ENCODE measurements at regions not wholly inside any gene's neighbourhood (a gene's known extent, or its start where the extent isn't known, plus 50 kb on each side); places are given as distances from the start of the nearest gene placed in this dataset.

DNA sequence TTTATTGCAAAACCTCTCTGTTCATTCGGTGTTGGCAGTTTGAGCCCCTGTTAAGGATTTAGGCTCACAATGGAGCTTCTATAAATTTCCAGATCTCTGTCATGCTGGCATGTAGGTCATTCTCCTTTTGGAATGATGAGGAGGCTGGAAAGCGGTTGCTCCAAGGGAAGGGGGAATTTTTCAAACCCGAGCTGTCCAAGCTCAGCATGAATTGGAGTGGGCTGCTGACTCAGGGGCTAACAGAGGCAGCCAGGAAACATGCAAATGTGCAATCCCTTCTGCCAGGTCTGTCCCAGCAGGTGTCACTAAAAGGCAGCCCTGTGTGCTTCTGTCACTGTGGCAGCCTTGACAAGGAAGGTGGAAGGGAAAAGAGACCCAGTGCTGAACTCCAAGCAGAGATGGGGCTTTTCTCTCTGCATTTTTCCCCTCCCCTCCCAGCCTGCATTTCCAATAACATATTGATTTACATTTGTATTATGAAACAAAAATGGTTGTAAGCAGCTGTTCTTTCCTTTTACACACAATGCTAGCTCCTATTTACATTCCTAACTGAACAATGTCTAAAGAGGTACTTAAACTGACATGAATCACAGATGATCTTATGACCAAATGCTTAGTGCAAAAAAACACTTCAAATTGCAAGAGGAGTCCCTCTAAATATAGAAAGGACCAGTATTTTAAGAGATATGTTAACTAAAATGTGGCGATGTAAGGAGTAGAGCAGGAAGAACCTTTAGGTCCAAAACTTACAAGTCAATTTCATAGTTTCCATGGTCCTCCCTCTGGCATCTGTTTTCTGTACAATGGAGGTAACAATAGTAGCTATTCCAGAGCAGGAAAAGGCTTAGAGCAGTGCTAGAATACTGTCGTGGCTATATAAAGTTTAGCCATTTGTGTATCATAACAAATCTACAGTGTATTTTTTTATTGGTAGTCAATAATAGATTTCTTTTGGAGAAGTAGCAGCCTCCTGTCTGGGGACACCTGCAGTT lies 84.5 kb upstream of the ATP10A start:
- no peak for DNase-seq

DNA sequence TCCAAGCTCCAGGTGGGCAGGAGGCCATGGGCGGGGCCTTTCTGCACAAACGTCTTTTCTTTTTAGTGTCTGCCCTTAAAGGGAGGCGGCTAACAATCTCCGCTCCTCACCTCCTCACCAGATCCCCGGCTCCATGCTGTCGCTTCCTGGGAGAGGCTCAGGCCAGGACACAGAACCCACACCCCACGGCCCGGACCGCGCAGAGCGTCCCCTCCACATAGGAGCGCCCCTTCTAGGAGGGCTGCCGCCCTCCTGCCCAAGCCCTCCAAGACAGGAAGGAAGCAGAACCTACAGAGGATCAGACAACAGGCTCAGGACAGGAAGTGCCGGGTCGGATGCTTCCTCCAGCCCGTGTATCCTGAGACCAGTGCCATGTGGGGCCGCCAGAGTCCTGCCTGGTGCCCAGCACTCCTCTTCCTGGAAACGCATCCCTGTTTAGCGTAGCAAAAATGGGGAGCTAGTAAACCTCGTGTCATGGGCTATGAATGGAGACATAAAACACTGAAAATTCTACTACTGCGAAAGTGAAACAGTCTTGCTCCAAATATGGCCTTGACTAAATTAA lies 83.2 kb upstream of the ATP10A start:
- no peak for DNase-seq

DNA sequence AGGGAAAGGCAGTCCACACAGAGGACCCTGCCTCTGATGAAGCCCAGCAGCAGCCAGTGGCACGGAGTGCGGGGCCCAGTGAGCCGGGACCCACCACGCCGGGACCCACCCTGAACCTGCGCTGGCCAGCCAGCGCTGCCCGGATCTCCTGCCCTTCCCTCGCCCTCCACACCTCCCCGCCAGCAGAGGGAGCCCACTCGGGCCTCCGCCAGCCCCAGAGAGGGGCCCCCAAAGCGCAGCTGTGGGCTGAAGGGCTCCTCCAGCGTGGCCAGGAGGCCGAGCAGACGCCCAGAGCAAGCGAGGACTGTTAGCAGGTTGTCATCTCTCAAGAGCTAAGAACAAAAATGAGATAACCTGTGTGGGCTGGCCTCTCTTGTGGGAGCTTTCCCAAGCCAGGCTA lies 81.3 kb upstream of the ATP10A start:
- no peak for DNase-seq

DNA sequence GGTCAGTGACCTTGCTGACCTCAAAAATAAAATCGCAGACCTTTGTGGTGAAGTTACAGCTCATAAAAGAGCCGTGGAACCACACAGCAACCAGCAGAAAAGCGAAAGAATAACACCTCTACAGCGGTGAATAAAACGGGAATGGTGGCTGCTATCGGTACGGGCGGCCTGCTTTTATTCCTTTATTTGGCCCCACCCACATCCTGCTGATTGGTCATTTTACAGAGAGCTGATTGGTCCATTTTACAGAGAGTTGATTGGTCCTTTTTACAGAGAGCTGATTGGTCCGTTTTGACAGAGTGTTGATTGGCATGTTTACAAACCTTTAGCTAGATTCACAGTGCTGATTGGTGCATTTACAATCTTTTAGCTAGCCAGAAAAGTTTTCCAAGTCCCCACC lies 80.7 kb upstream of the ATP10A start:
- no peak for DNase-seq

DNA sequence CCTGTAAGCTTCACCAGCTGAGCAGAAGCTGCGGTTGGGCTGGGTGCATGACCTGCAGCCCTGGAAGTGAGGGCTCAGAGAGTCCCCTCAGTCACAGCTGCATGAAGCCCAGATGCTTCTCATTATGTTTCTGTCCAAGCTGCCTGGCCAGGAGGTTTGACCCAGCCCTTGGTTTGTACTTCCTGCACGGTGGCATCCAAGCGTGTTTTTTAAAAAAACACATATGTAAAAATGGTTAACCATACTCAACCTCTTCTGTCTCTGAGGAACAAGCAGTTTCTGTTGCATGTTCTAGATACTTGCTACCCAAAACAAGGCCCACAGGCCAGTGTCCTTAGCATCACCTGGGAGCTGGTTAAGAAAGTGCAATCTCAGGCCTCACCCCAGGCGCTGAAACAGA lies 76.0 kb upstream of the ATP10A start:
- no peak for DNase-seq

DNA sequence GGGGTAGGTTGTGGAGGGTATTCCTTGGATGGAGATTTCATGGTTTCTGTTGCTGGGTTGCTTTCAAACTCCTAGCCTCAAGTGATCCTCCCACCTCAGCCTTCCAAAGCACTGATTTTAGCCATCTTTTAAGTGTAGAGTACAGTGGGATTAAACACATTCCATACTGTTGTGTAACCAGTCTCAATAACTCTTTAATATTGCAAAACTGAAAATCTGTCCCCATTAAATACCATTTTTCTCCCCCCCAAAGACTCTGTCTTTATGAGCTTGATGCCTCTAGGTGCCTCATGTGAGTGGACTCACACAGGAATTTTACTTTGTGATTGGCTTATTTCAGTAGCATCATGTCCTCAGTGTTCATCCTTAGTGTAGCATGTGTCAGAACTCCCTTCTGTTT lies 74.7 kb upstream of the ATP10A start:
- no peak for DNase-seq

DNA sequence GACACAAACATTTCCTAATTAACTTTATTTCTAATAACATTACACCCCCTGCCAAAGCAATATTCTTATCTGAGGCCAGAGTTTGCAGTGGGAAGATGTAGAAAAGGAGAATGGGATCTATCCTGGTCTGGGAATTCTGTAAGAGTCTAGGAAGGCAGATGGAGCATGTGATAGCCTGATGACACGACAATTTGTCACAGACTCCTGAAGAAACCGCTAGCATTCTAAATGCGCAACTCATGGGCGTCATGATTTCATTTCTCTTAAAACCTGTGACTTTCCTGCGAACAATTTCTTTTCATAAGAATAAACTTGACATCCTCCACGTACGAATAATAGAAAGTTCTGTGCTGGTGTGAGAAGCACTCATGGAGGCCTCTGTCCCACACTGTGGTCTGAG lies 72.9 kb upstream of the ATP10A start:
- no peak for DNase-seq

DNA sequence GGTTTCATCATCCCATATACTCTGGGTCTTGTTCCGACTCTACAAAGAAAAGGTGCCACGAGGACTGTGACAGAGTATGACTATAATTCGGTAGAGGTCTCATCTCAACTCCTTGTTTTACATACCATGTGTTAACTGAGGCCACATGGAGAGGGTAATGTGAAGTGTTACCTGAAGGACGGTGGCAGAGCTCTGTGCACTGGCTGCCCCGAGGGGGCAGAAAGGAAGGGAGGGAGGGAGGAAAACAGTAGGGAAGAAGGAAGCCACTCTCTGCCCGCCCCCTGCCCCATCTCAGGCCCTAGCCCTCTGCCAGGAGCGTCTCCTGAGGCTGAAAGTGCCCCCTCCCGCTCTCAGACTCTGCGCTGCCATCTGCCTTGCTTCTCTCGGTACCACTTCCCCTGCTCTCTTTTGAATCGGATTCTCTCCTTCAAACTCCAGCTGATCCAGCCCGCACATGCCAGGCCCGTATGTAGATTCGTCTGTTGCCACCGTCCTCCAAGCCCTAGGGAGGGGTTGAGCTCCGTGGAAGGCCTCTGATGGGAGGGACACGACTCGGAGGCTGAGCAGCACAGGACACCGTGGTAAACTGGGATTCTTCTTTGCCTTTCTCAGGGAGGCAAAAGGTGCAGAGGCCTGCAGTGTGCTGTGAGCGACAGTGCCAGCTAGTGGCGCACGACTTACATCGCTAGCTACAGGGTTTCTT lies 70.5 kb upstream of the ATP10A start:
- DNase-seq = peak; percentile 68 to 69

DNA sequence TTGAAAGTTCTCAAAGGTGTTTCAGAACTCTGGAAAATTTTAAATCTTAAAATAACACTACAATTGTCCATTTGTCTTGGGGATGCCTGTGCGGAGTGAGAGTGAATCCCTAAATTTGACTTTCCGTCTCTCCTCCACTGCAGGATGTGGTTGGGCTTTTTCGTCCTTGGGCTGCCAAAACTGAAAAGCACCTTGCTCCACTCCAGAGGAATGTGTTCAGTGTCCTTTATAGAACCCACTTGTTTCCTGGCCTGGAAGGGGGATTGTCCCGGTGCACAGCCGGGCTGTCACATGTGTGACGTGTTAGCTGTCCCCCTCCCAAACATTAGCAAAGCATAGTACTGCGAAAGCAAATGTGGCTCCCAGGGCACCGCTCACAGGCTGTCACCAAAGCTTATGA lies 69.6 kb upstream of the ATP10A start:
- DNase-seq = no peak

DNA sequence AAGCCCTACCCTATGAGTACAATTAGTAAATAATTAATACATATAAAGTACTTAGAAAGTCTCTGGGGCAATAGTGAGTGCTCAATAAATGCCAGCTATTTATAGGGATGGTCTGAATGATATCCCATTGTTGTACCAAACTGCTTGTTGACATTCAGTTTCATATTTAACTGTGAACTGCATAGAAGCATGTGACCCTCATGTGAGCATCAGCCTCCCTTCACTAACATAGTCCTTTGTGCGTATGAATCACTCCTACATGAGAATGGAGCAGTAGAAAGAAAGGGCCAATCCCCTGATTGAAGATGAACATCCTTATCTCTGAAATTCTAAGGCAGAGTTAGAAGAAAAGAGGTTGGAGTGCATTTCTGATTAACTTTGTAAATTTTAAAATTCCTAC lies 68.7 kb upstream of the ATP10A start:
- no peak for DNase-seq

DNA sequence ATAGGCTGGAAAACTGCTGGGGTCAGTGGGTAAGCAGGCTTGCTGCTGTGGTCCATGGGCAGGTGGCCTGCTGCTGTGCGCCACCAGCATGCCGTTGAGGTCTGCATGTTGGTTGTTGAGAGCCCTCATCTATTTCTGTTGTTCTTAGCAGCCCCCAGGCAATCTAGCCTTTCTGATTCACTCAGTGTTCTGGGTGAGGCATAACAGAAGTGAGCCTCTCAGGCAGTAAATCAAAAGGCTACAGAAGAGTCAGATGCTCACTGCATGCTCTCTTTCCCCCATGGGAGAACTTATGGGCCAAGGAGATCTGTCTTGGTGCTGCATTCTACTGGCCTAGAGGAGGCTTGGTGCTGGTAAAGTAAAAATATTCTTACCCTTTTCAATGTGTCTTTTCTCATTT lies 67.8 kb upstream of the ATP10A start:
- DNase-seq = no peak
